ENCODE measurements at regions not wholly inside any gene's neighbourhood (a gene's known extent, or its start where the extent isn't known, plus 50 kb on each side); places are given as distances from the start of the nearest gene placed in this dataset.

DNA sequence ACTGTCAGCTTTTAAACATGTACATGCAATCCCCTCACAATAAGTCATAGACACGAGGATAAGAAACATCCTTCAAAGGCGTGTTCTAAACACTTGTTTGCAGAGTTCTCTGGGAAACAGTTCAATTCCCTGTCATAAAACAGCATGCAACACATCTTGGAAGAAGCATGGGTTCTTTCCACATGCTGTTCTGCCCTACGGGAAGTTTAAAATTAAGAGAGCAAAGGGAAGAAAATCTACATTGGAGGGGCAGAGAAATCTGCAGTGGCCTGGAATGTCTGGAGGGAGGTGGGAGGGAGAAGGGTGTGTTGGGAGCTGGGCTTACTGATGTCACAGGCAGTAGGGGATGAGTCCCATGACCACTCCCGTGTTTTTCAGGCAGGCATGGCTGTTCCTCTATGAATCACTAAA lies 98.3 kb upstream of the SLC2A1 start:
- TF ChIP-seq EZH2 (IDR thresholded peaks at IDR 0.05; ENCODE audit: insufficient read depth, low read length): no peak
- TF ChIP-seq, protein P1, sequence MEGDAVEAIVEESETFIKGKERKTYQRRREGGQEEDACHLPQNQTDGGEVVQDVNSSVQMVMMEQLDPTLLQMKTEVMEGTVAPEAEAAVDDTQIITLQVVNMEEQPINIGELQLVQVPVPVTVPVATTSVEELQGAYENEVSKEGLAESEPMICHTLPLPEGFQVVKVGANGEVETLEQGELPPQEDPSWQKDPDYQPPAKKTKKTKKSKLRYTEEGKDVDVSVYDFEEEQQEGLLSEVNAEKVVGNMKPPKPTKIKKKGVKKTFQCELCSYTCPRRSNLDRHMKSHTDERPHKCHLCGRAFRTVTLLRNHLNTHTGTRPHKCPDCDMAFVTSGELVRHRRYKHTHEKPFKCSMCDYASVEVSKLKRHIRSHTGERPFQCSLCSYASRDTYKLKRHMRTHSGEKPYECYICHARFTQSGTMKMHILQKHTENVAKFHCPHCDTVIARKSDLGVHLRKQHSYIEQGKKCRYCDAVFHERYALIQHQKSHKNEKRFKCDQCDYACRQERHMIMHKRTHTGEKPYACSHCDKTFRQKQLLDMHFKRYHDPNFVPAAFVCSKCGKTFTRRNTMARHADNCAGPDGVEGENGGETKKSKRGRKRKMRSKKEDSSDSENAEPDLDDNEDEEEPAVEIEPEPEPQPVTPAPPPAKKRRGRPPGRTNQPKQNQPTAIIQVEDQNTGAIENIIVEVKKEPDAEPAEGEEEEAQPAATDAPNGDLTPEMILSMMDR (IDR thresholded peaks at IDR 0.05; ENCODE audit: insufficient read depth, low read depth, low read length): no peak
